ENCODE measurements at regions not wholly inside any gene's neighbourhood (a gene's known extent, or its start where the extent isn't known, plus 50 kb on each side); places are given as distances from the start of the nearest gene placed in this dataset.

- in situ Hi-C loops (cut with MboI; ENCODE audit: low pct_unique_long_range_greater_than_20kb, low sequenced_read_pairs, unreplicated experiment), result no loop called here
- no peak for DNase-seq (ENCODE audit: low spot score)
- TF ChIP-seq, protein P1, sequence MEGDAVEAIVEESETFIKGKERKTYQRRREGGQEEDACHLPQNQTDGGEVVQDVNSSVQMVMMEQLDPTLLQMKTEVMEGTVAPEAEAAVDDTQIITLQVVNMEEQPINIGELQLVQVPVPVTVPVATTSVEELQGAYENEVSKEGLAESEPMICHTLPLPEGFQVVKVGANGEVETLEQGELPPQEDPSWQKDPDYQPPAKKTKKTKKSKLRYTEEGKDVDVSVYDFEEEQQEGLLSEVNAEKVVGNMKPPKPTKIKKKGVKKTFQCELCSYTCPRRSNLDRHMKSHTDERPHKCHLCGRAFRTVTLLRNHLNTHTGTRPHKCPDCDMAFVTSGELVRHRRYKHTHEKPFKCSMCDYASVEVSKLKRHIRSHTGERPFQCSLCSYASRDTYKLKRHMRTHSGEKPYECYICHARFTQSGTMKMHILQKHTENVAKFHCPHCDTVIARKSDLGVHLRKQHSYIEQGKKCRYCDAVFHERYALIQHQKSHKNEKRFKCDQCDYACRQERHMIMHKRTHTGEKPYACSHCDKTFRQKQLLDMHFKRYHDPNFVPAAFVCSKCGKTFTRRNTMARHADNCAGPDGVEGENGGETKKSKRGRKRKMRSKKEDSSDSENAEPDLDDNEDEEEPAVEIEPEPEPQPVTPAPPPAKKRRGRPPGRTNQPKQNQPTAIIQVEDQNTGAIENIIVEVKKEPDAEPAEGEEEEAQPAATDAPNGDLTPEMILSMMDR (IDR thresholded peaks at IDR 0.05; ENCODE audit: extremely low read depth, insufficient read depth, missing control alignments), result no peak
These were observed 371.7 kb downstream of the SNAPC1 start for GRCh38 chr14:62133776-62134550.

DNA sequence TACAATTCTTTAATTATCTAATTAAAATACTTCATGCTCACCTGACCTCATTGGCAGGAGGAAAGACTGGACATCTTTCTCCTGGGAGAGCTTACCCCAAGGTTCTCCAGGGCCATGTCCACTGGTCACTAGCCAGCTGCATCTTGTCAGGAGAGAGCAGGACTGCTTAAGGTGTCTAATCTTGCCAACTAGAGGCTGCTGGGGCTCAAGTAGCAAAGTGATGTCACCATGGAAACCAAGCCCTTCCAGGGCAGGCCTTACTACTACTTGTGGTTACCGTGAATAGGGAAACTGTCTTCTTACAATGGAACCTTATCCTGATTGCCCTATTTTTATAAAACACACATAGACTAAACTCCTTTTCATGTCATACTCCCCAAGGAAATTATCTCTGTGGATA lies 376.4 kb downstream of the SNAPC1 start:
- no peak for DNase-seq (ENCODE audit: low spot score)
- TF ChIP-seq, protein P1 (IDR thresholded peaks at IDR 0.05; ENCODE audit: extremely low read depth, insufficient read depth, missing control alignments), result no peak
- in situ Hi-C loops (cut with MboI; ENCODE audit: low pct_unique_long_range_greater_than_20kb, low sequenced_read_pairs, unreplicated experiment), result no loop called here

GRCh38 chr14:62141139-62141538 lies 378.9 kb downstream of the SNAPC1 start:
- DNase-seq (ENCODE audit: low spot score), result no peak
- TF ChIP-seq, protein P1 (IDR thresholded peaks at IDR 0.05; ENCODE audit: extremely low read depth, insufficient read depth, missing control alignments), result no peak
- in situ Hi-C loops (cut with MboI; ENCODE audit: low pct_unique_long_range_greater_than_20kb, low sequenced_read_pairs, unreplicated experiment), result no loop called here

DNA sequence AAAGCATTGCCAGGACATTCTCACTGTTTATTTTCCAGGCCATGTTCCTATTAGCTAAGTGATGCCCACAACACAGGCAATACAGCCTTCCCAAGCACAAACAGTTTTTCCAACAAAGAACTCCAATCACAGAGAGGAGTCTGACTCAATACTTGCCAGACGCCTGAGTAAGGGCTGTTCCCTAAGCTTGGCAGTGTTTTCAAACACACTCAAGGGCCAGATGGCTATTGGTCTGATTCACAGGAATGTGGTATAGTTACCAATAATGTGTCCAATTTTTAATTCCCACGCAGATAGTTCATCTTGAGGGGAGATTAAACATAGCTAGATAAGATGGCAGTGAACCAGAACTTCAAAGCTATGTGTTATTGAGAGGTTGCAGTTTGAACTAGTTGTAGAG lies 381.0 kb downstream of the SNAPC1 start:
- DNase-seq (ENCODE audit: low spot score), result no peak
- TF ChIP-seq, protein P1 (IDR thresholded peaks at IDR 0.05; ENCODE audit: extremely low read depth, insufficient read depth, missing control alignments), result no peak
- in situ Hi-C loops (cut with MboI; ENCODE audit: low pct_unique_long_range_greater_than_20kb, low sequenced_read_pairs, unreplicated experiment), result no loop called here

GRCh38 chr14:62144863-62145262 lies 382.6 kb downstream of the SNAPC1 start:
- TF ChIP-seq, protein P1 (IDR thresholded peaks at IDR 0.05; ENCODE audit: extremely low read depth, insufficient read depth, missing control alignments), result no peak
- no peak for DNase-seq (ENCODE audit: low spot score)
- in situ Hi-C loops (cut with MboI; ENCODE audit: low pct_unique_long_range_greater_than_20kb, low sequenced_read_pairs, unreplicated experiment), result no loop called here

- in situ Hi-C loops (cut with MboI; ENCODE audit: low pct_unique_long_range_greater_than_20kb, low sequenced_read_pairs, unreplicated experiment), result no loop called here
- no peak for DNase-seq (ENCODE audit: low spot score)
These were observed 383.8 kb downstream of the SNAPC1 start for GRCh38 chr14:62146030-62146429.

More at GRCh38 chr14:62146030-62146429, 383.8 kb downstream of the SNAPC1 start:
- TF ChIP-seq, protein P1 (IDR thresholded peaks at IDR 0.05; ENCODE audit: extremely low read depth, insufficient read depth, missing control alignments), result no peak

Data from GM13977 (cell line).